A549 (cell line): ENCODE measurements at regions not wholly inside any gene's neighbourhood (a gene's known extent, or its start where the extent isn't known, plus 50 kb on each side); places are given as distances from the start of the nearest gene placed in this dataset.

Experiments
- CBX2 ChIP-seq: fragments of 200-600 bp; sonication (generic); IDR thresholded peaks from 2 replicates; pipeline ENCODE4 v1.6.1; 2016; ENCODE audit warnings: low read depth, mild to moderate bottlenecking, borderline replicate concordance
- CTCF ChIP-seq: fragments of >200 bp; sonication (Bioruptor Twin); formaldehyde crosslinking; IDR thresholded peaks from 3 replicates; pipeline ENCODE4 v1.5.1; 2016
- EHF ChIP-seq: fragments of 250-450 bp; sonication (Bioruptor Pico); IDR thresholded peaks from 2 replicates; pipeline ENCODE4 v1.5.0; 2020; ENCODE audit warnings: mild to moderate bottlenecking
- ELK1 ChIP-seq: fragments of 150-350 bp; IDR thresholded peaks from 2 replicates; pipeline ENCODE4 v1.6.1; 2014; ENCODE audit warnings: low read depth, mild to moderate bottlenecking, low read length
- HOXA7 ChIP-seq: fragments of 250-450 bp; sonication (Bioruptor Pico); IDR thresholded peaks from 2 replicates; pipeline ENCODE4 v1.5.0; 2020; ENCODE audit warnings: mild to moderate bottlenecking, moderate library complexity
- MAX ChIP-seq: IDR thresholded peaks from 2 replicates; pipeline ENCODE4 v1.6.1; 2012
- POLR2A ChIP-seq: IDR thresholded peaks from 2 replicates; pipeline ENCODE4 v1.6.1; 2012; ENCODE audit warnings: mild to moderate bottlenecking, low read length
- ZFP36 ChIP-seq: fragments of 450-650 bp; IDR thresholded peaks from 2 replicates; pipeline ENCODE4 v1.6.1; 2014; ENCODE audit warnings: borderline replicate concordance; ENCODE audit not compliant: partially characterized antibody

- TF ChIP-seq ZFP36 (no peak), CTCF (no peak), EHF (CRISPR knock-in tag) (no peak), MAX (no peak), HOXA7 (CRISPR knock-in tag) (no peak), POLR2A (no peak), ELK1 (no peak), CBX2 (no peak)
Measured at GRCh38 chr14:97603201-97603600, 806.0 kb downstream of the VRK1 start.
